Cerebellar cortex (tissue), 1 donor: ENCODE measurements at regions not wholly inside any gene's neighbourhood (a gene's known extent, or its start where the extent isn't known, plus 50 kb on each side); places are given as distances from the start of the nearest gene placed in this dataset.
A peak's percentile ranks its signal among the peaks of the same experiment; 100 is the strongest.

ENCODE experiments used
- DNase-seq: peaks from one replicate; pipeline ENCODE4 v3.0.0-alpha.2; 2015; ENCODE audit warnings: low spot score

- DNase-seq: no peak
These were observed 179.9 kb upstream of the BCOR start for GRCh38 chrX:40277672-40278071.

- DNase-seq: no peak
These were observed 175.7 kb upstream of the BCOR start for GRCh38 chrX:40273356-40274050.

DNA sequence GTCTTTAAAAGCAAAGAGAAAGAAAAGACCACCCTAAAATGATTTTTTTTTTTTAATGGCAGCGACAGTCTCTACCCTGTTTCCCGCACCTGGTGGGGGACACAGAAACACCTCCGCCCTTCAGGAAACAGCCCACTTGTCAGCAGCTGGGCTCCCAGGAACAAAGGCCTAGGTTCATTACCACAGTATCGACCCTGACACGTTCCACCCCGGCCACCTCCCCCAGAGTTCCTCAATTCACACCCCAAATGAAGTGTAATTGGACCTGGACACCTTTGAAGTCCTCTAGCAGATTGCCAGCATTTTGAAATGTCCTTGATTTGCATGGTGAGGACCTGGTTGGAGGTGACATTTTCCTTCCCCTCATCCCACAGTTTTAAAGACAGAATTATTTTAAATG is 175.0 kb upstream of the BCOR start:
- DNase-seq: no peak

DNA sequence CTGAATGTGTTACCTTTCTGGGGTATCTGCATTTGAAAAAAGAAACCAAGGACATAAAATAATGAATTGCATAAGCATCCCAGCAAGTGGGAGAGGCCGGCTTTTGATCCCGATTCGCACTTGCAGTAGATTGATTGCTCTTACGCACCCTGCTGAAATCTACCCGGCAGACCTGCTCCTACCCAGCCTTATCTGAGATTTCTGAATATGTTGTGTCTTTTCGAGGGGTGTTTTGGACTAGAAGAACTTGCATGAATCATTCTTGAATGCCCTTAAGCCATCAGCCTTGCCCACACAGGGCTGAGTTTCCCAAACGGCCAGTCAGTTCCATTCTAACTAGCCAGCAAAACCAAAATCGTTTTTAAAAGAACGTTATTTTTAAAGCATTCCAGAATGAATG is 174.4 kb upstream of the BCOR start:
- DNase-seq: no peak

DNA sequence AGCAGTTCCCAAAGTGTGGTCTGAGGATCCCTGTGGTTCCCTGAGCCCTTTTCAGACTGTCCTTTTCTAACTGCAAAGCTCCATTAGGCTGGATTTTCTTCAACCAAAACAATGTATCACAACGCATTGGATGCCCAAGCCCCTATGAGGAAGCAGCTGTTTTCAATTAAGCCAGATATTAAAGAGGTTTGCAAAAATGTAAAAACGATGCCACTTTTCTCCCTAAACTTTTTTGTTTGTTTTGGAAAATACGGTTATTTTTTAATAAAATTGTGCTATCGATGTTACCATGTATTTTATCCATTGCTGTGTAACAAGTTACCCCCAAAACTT is 170.4 kb upstream of the BCOR start:
- no peak for DNase-seq

DNA sequence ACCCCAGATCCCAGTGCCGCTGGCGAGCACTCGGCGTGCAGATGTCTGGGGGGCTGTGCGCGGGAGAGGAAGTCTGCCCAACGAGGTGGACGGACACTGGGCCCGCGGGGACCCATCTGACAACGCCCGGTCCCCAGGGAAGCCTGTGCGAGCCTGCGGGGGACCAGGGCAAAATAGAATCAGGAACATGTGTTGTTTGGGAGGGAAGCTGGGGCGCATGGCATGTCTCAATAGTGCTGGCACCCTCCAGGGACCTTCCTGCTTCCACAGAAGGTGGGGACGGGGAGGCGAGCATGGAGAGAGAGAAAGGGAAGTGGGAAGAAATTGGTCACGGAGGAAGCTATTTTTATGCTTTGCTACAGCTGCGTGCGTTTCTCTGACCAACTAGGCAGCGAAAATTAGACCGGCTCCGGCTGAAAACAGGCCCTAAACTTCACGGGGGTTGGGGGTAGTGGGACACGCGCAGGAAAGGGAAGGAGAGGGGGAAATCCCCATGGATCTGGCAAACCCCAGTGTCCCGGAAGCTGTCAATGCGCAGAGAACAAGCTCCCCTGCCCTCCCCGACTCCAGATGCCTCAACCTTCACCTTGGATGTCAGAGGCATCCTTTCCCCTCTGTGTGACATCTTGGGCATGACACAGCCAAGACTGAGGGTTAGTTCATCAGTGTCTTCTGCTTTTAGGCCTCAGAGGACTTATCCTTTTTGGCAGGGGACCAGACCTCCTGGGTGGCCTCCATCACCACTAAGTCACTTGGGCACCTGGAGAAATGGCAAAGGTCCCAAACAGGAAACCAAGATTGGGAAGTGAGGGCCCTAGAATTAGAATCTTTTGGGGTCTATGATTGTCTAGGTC is 169.8 kb upstream of the BCOR start:
- DNase-seq: no peak

GRCh38 chrX:40266490-40267333 is 169.0 kb upstream of the BCOR start:
- peak; percentile 39 for DNase-seq

- DNase-seq: no peak
These were observed 168.2 kb upstream of the BCOR start for GRCh38 chrX:40265936-40266335.

- no peak for DNase-seq
These were observed 165.3 kb upstream of the BCOR start for GRCh38 chrX:40263014-40263560.

- no peak for DNase-seq
These were observed 164.6 kb upstream of the BCOR start for GRCh38 chrX:40262157-40263013.

DNA sequence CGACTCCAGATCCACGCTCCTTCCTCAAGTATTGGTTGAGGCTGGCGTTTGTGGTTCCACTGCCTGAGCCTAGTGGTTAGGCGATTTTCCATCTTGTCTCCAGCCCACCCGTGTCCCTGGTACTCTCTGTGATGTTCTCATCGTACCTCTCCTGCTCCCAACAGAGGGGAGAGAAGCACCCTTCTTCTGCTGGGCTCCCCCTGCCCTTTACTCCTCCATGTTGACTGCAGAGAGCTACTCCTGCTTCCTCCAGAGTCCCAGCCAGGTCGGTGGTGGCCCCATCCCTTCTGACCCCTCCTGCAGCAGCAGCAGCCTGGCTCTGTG is 164.0 kb upstream of the BCOR start:
- no peak for DNase-seq

DNA sequence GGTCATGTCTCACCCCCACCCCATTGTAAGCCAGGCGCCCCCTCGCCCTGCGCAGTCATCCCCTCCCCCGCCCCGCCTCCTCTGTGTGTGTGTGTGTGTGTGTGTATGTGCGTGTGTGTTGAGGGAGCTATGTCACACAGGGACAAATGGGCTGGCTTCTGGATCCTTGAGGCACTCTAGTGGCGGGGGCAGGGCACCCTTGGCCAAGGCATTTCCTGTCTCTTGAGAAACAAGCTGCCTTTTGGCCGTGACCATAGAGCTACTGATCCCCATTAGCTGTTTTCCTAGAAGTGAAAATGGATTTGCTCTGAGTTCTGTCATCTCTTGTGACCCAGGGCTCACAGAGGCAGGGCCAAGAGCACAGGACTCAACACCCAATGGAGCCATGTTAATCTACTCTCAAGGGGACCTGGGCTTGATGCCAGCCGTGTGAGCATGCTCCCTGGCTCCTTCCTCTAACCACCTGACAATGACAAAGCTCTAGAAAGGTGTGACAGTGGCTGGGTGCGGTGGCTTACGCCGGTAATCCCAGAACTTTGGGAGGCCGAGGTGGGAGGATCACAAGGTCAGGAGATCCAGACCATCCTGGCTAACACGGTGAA is 162.5 kb upstream of the BCOR start:
- no peak for DNase-seq

GRCh38 chrX:40258909-40259308 is 161.2 kb upstream of the BCOR start:
- no peak for DNase-seq

GRCh38 chrX:40253771-40254170 is 156.0 kb upstream of the BCOR start:
- no peak for DNase-seq

DNA sequence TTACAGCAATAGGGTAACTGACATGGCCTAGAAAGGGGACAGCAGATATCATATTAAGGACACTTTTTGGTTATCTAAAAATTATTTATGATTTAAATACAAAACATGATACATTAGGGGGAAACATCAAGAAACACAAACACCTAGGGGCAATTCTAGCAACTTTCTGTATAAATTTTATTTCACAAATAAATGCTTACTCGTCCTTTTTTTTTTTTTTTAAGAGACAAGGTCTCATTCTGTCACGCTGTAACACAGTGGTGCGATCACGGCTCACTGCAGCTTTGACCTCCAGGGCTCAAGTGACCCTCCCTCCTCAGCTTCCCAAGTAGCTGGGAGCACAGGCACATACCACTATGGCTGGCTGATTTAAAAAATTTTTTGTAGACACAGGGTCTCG is 151.8 kb upstream of the BCOR start:
- DNase-seq: no peak

GRCh38 chrX:40248822-40249221 is 151.1 kb upstream of the BCOR start:
- DNase-seq: no peak

DNA sequence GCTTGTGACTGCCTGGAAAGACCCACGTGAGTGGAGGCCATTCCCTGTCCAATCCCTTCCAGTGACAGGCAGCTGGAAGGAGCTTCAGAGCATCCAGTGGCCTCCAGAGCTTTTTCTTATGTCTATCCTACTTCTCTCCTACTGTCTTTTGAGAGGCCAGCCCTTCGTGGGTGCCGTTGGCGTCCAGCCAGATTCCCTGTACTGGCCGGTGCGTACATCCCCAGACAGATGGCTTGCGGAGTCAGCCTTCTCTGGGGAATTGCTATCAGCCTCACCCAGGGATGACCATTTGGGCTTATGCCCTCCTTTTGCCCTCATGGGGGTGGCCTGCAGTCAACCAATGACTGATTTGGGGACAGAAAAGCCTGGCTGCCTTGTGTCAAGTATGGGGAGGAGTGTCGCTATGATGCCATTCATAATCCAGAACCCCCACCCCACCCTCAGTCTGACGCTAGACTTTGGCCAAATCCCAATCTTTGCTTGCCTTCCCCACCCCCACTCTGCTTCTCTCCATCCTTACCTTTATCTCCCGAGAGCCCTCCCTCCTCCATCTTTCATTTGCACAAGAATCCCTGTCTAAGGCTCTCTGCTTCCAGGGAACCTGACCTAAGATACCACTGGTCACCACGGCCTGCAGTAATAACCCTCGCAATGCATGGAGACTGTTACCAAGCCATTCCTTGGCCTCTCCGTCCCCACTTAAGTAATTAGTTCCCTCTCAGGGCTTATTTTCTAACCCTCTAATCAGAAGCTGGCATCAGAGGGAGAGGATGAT is 150.3 kb upstream of the BCOR start:
- no peak for DNase-seq

DNA sequence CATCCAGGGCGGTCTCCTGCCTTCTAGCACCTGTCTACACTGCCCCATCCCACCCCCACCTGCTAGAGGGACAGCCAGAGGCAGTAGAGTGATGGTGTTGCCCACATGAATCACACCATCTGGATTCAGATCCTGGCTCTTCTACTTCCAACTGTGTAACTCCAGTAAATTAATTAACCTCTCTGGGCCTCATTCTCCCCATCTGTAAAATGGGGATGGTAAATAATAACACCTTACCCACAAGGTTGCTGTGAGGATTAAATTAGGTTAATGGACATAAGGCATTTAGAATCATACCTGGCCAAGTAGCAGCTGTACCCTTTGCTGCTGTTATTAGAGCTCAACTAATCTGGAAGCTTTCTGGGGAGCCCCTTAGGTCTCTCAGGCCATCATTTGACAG is 149.6 kb upstream of the BCOR start:
- no peak for DNase-seq

- peak; percentile 24 for DNase-seq
These were observed 147.8 kb upstream of the BCOR start for GRCh38 chrX:40245488-40246071.

DNA sequence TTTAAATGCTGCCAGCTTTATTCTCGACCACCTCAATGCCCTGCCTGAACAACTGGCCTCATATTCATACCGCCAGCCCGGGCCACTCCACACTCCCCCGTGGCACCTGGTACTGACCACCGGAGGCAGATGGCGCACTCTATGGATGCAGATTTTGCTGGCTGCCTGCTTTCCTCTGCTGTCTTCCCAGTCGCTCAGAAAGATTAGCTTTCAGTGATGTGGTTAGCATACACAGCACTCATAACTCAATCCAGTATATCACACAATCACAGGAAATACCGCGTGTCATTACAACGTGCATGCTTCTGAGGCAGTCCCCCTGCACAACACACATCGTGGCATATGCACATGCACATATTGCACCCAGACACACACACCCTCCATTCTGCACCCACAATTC is 147.2 kb upstream of the BCOR start:
- peak; percentile 55 for DNase-seq
